ENCODE measurements at regions not wholly inside any gene's neighbourhood (a gene's known extent, or its start where the extent isn't known, plus 50 kb on each side); places are given as distances from the start of the nearest gene placed in this dataset.

- H3F3A ChIP-seq (ENCODE audit: insufficient read depth, low read depth): no peaks in the 10 kb centered on the region
- BruUV-seq (replicated peaks): no TSS peak
- no peak overlapping the region for H2AFZ ChIP-seq
- no peak overlapping the region for H3K27ac ChIP-seq
- ChIA-PET CTCF (no interaction called here), POLR2A (ENCODE audit: unreplicated experiment) (no interaction called here)
- H3K27me3 ChIP-seq (ENCODE audit: insufficient read depth, low read depth): peaks cover 41% of the 10 kb centered on the region
- no peaks in the 10 kb centered on the region for H3K9me2 ChIP-seq (ENCODE audit: insufficient read depth)
- H3K4me1 ChIP-seq (replicated peaks; ENCODE audit: insufficient read depth): no peaks in the 10 kb centered on the region
- H3K9me3 ChIP-seq (ENCODE audit: insufficient read depth, low read depth): no peaks in the 10 kb centered on the region; the same call in 1 of the 2 replicates
- H3K79me2 ChIP-seq (ENCODE audit: low read depth): no peaks in the 10 kb centered on the region
- no peak overlapping the region for H3K4me2 ChIP-seq
- no peaks in the 10 kb centered on the region for H4K20me1 ChIP-seq (ENCODE audit: insufficient read depth)
- TF ChIP-seq EZH2 (IDR thresholded peaks at IDR 0.05; ENCODE audit: low read depth): no peak
- TF ChIP-seq CTCF (conservative IDR thresholded peaks at IDR 0.05): no peak
- intact Hi-C loops (cut with micrococcal nuclease; ENCODE audit: unreplicated experiment): no loop called here
- H3K36me3 ChIP-seq (ENCODE audit: low read depth): no peaks in the 10 kb centered on the region
- DNase-seq: no peak
- no peak overlapping the region for H3K4me3 ChIP-seq
These were observed 286.8 kb downstream of the DHX35 start for GRCh38 chr20:39248862-39249485.

GRCh38 chr20:39248171-39248861 lies 286.2 kb downstream of the DHX35 start:
- Histone ChIP-seq H2AFZ (no peak overlapping the region), H3K9me2 (ENCODE audit: insufficient read depth) (no peaks in the 10 kb centered on the region), H3K36me3 (ENCODE audit: low read depth) (no peaks in the 10 kb centered on the region), H3K79me2 (ENCODE audit: low read depth) (no peaks in the 10 kb centered on the region), H4K20me1 (ENCODE audit: insufficient read depth) (no peaks in the 10 kb centered on the region), H3K27me3 (ENCODE audit: insufficient read depth, low read depth) (peaks cover 38% of the 10 kb centered on the region), H3F3A (ENCODE audit: insufficient read depth, low read depth) (no peaks in the 10 kb centered on the region), H3K9me3 (ENCODE audit: insufficient read depth, low read depth) (no peaks in the 10 kb centered on the region; the same call in 1 of the 2 replicates), H3K27ac (no peak overlapping the region), H3K4me1 (replicated peaks; ENCODE audit: insufficient read depth) (no peaks in the 10 kb centered on the region), H3K4me3 (no peak overlapping the region), H3K4me2 (no peak overlapping the region)
- ChIA-PET CTCF (no interaction called here), POLR2A (ENCODE audit: unreplicated experiment) (no interaction called here)
- TF ChIP-seq EZH2 (IDR thresholded peaks at IDR 0.05; ENCODE audit: low read depth) (no peak), CTCF (conservative IDR thresholded peaks at IDR 0.05) (no peak)
- intact Hi-C loops (cut with micrococcal nuclease; ENCODE audit: unreplicated experiment): no loop called here
- no peak for DNase-seq
- no TSS peak for BruUV-seq (replicated peaks)

GRCh38 chr20:39246436-39246835 lies 284.3 kb downstream of the DHX35 start:
- H4K20me1 ChIP-seq (ENCODE audit: insufficient read depth): no peaks in the 10 kb centered on the region
- POLR2A ChIA-PET (ENCODE audit: unreplicated experiment): no interaction called here
- no peak for DNase-seq
- H3K9me3 ChIP-seq (ENCODE audit: insufficient read depth, low read depth): no peaks in the 10 kb centered on the region
- H3K4me1 ChIP-seq (replicated peaks; ENCODE audit: insufficient read depth): no peaks in the 10 kb centered on the region
- H3K36me3 ChIP-seq (ENCODE audit: low read depth): no peaks in the 10 kb centered on the region
- TF ChIP-seq CTCF (conservative IDR thresholded peaks at IDR 0.05) (no peak), EZH2 (IDR thresholded peaks at IDR 0.05; ENCODE audit: low read depth) (no peak)
- H3K79me2 ChIP-seq (ENCODE audit: low read depth): no peaks in the 10 kb centered on the region
- H3K27ac ChIP-seq: no peak overlapping the region
- CTCF ChIA-PET: no interaction called here
- intact Hi-C loops (cut with micrococcal nuclease; ENCODE audit: unreplicated experiment): no loop called here
- H2AFZ ChIP-seq: no peak overlapping the region
- BruUV-seq (replicated peaks): no TSS peak
- H3F3A ChIP-seq (ENCODE audit: insufficient read depth, low read depth): no peaks in the 10 kb centered on the region
- no peak overlapping the region for H3K4me2 ChIP-seq
- no peak overlapping the region for H3K4me3 ChIP-seq
- peaks cover 26% of the 10 kb centered on the region for H3K27me3 ChIP-seq (ENCODE audit: insufficient read depth, low read depth)
- no peaks in the 10 kb centered on the region for H3K9me2 ChIP-seq (ENCODE audit: insufficient read depth)
